ENCODE measurements at regions not wholly inside any gene's neighbourhood (a gene's known extent, or its start where the extent isn't known, plus 50 kb on each side); places are given as distances from the start of the nearest gene placed in this dataset.

DNA sequence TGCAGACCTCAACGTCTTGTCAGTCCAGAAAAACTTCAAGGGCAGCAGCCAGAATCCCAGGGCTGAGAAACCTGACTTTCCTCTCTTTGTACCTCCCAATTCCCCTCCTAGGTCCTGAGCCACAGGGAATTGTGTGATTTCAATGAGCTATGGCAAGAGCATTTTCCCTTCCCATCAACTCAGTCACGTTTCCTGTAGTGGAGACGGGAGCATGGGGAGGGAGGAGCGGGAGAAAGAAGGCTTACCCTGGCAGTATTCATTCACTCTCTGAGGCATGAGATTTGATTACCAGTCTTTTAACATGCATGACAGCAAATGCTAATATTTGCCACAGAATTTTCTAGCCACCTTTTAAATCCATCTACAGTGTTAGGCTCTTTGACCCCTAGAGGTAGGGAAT is 109.4 kb upstream of the TBCA start:
- ChIA-PET CTCF (no interaction called here), POLR2A (no interaction called here)
- H3K4me3 ChIP-seq (ENCODE audit: low read length) = no peak overlapping the region
- H3K9me3 Mint-ChIP-seq = peaks cover 0 to 2% (median 0%) of the 10 kb centered on the region in 5 donors
- H3K9me3 ChIP-seq (ENCODE audit: low read length) = no peaks in the 10 kb centered on the region
- H3K36me3 ChIP-seq (ENCODE audit: insufficient read depth, low read length) = no peaks in the 10 kb centered on the region
- H3K36me3 Mint-ChIP-seq = no peaks in the 10 kb centered on the region
- no peak overlapping the region for H3K4me3 Mint-ChIP-seq
- H3K27me3 Mint-ChIP-seq = peaks cover 9 to 27% of the 10 kb centered on the region in 2 donors
- H3K4me1 ChIP-seq (ENCODE audit: insufficient read depth, low read length) = no peaks in the 10 kb centered on the region
- DNase-seq = no peak
- H3K4me1 Mint-ChIP-seq = no peaks in the 10 kb centered on the region
- H3K27me3 ChIP-seq (ENCODE audit: insufficient read depth, low read length, poor library complexity, severe bottlenecking) = no peaks in the 10 kb centered on the region
- no peak overlapping the region for H3K27ac ChIP-seq (ENCODE audit: low read depth, low read length)
- peak overlapping the region in 1 of 8 donors; percentile 5 for H3K27ac Mint-ChIP-seq

- H3K27ac ChIP-seq (ENCODE audit: low read depth, low read length) = no peak overlapping the region
- peaks cover 0 to 2% (median 0%) of the 10 kb centered on the region in 5 donors for H3K9me3 Mint-ChIP-seq
- ChIA-PET POLR2A (no interaction called here), CTCF (no interaction called here)
- H3K36me3 ChIP-seq (ENCODE audit: insufficient read depth, low read length) = no peaks in the 10 kb centered on the region
- H3K4me1 ChIP-seq (ENCODE audit: insufficient read depth, low read length) = no peaks in the 10 kb centered on the region
- H3K4me3 ChIP-seq (ENCODE audit: low read length) = no peak overlapping the region
- H3K4me1 Mint-ChIP-seq = no peaks in the 10 kb centered on the region
- no peak overlapping the region for H3K27ac Mint-ChIP-seq
- H3K4me3 Mint-ChIP-seq = no peak overlapping the region
- DNase-seq = no peak
- peaks cover 9 to 28% of the 10 kb centered on the region in 2 donors for H3K27me3 Mint-ChIP-seq
- no peaks in the 10 kb centered on the region for H3K36me3 Mint-ChIP-seq
- H3K9me3 ChIP-seq (ENCODE audit: low read length) = no peaks in the 10 kb centered on the region
- H3K27me3 ChIP-seq (ENCODE audit: insufficient read depth, low read length, poor library complexity, severe bottlenecking) = no peaks in the 10 kb centered on the region
Observed at GRCh38 chr5:77882670-77883257, 106.6 kb upstream of the TBCA start.

GRCh38 chr5:77881528-77881927 is 105.4 kb upstream of the TBCA start:
- Mint-ChIP-seq H3K36me3 (no peaks in the 10 kb centered on the region), H3K9me3 (peaks cover 0 to 2% (median 0%) of the 10 kb centered on the region in 5 donors), H3K4me3 (no peak overlapping the region), H3K27me3 (peaks cover 9 to 25% of the 10 kb centered on the region in 2 donors), H3K4me1 (peaks cover 0 to 3% (median 0%) of the 10 kb centered on the region in 3 donors), H3K27ac (no peak overlapping the region)
- H3K27ac ChIP-seq (ENCODE audit: low read depth, low read length) = no peak overlapping the region
- no peaks in the 10 kb centered on the region for H3K36me3 ChIP-seq (ENCODE audit: insufficient read depth, low read length)
- H3K9me3 ChIP-seq (ENCODE audit: low read length) = no peaks in the 10 kb centered on the region
- CTCF ChIA-PET = no interaction called here
- no peak for DNase-seq
- no peak overlapping the region for H3K4me3 ChIP-seq (ENCODE audit: low read length)
- H3K4me1 ChIP-seq (ENCODE audit: insufficient read depth, low read length) = no peaks in the 10 kb centered on the region
- POLR2A ChIA-PET = no interaction called here
- no peaks in the 10 kb centered on the region for H3K27me3 ChIP-seq (ENCODE audit: insufficient read depth, low read length, poor library complexity, severe bottlenecking)

- H3K9me3 Mint-ChIP-seq = no peaks in the 10 kb centered on the region
- no peaks in the 10 kb centered on the region for H3K36me3 Mint-ChIP-seq
- DNase-seq = no peak
- Histone ChIP-seq H3K27me3 (ENCODE audit: insufficient read depth, low read length, poor library complexity, severe bottlenecking) (no peaks in the 10 kb centered on the region), H3K27ac (ENCODE audit: low read depth, low read length) (no peak overlapping the region), H3K36me3 (ENCODE audit: insufficient read depth, low read length) (no peaks in the 10 kb centered on the region), H3K4me3 (ENCODE audit: low read length) (no peak overlapping the region), H3K9me3 (ENCODE audit: low read length) (no peaks in the 10 kb centered on the region), H3K4me1 (ENCODE audit: insufficient read depth, low read length) (no peaks in the 10 kb centered on the region)
- H3K27me3 Mint-ChIP-seq = peaks cover 8 to 12% of the 10 kb centered on the region in 2 donors
- no peak overlapping the region for H3K4me3 Mint-ChIP-seq
- H3K4me1 Mint-ChIP-seq = peaks cover 0 to 3% (median 0%) of the 10 kb centered on the region in 3 donors
- POLR2A ChIA-PET = no interaction called here
- CTCF ChIA-PET = no interaction called here
- H3K27ac Mint-ChIP-seq = no peak overlapping the region
Observed at GRCh38 chr5:77877516-77878355, 101.6 kb upstream of the TBCA start.

- Histone ChIP-seq H3K27ac (ENCODE audit: low read depth, low read length) (no peak overlapping the region), H3K4me3 (ENCODE audit: low read length) (no peak overlapping the region), H3K27me3 (ENCODE audit: insufficient read depth, low read length, poor library complexity, severe bottlenecking) (no peaks in the 10 kb centered on the region), H3K36me3 (ENCODE audit: insufficient read depth, low read length) (no peaks in the 10 kb centered on the region), H3K9me3 (ENCODE audit: low read length) (no peaks in the 10 kb centered on the region), H3K4me1 (ENCODE audit: insufficient read depth, low read length) (no peaks in the 10 kb centered on the region)
- no peaks in the 10 kb centered on the region for H3K36me3 Mint-ChIP-seq
- CTCF ChIA-PET = no interaction called here
- H3K27ac Mint-ChIP-seq = no peak overlapping the region
- H3K4me3 Mint-ChIP-seq = no peak overlapping the region
- peaks cover 0 to 3% (median 0%) of the 10 kb centered on the region in 3 donors for H3K4me1 Mint-ChIP-seq
- no peak for DNase-seq
- no peaks in the 10 kb centered on the region for H3K9me3 Mint-ChIP-seq
- POLR2A ChIA-PET = no interaction called here
- H3K27me3 Mint-ChIP-seq = peaks cover 6 to 12% of the 10 kb centered on the region in 2 donors
Observed at GRCh38 chr5:77876862-77877502, 100.8 kb upstream of the TBCA start.

DNA sequence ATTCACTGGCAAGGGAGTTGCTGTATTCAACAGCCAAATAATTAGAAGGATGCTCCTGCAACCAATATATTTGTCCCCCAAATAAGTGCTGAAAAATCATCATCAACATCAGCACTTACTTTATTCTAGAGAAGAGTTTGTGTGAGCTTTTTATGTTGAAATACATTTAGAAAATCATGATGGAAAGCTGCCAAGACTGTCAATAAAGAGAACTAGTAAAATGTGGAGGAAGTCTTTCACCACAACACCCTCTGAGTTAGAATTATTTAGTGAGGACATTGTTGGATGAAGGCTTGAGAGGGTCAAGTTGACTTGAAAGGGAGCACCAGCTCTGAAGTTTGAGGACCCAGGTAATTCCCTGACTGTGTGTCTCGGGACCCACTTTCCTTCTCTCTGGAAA is 100.2 kb upstream of the TBCA start:
- Histone ChIP-seq H3K9me3 (ENCODE audit: low read length) (no peaks in the 10 kb centered on the region), H3K27me3 (ENCODE audit: insufficient read depth, low read length, poor library complexity, severe bottlenecking) (no peaks in the 10 kb centered on the region), H3K4me3 (ENCODE audit: low read length) (no peak overlapping the region), H3K4me1 (ENCODE audit: insufficient read depth, low read length) (no peaks in the 10 kb centered on the region), H3K27ac (ENCODE audit: low read depth, low read length) (no peak overlapping the region), H3K36me3 (ENCODE audit: insufficient read depth, low read length) (no peaks in the 10 kb centered on the region)
- H3K4me3 Mint-ChIP-seq = no peak overlapping the region
- POLR2A ChIA-PET = no interaction called here
- no peak overlapping the region for H3K27ac Mint-ChIP-seq
- H3K9me3 Mint-ChIP-seq = no peaks in the 10 kb centered on the region
- CTCF ChIA-PET = no interaction called here
- no peak for DNase-seq
- H3K36me3 Mint-ChIP-seq = no peaks in the 10 kb centered on the region
- H3K4me1 Mint-ChIP-seq = peaks cover 0 to 3% (median 0%) of the 10 kb centered on the region in 3 donors
- peaks cover 6 to 9% of the 10 kb centered on the region in 2 donors for H3K27me3 Mint-ChIP-seq

GRCh38 chr5:77874691-77875090 is 98.6 kb upstream of the TBCA start:
- H3K4me1 Mint-ChIP-seq = peaks cover 0 to 3% (median 0%) of the 10 kb centered on the region in 3 donors
- Histone ChIP-seq H3K27ac (ENCODE audit: low read depth, low read length) (no peak overlapping the region), H3K27me3 (ENCODE audit: insufficient read depth, low read length, poor library complexity, severe bottlenecking) (no peaks in the 10 kb centered on the region), H3K4me3 (ENCODE audit: low read length) (no peak overlapping the region), H3K36me3 (ENCODE audit: insufficient read depth, low read length) (no peaks in the 10 kb centered on the region), H3K9me3 (ENCODE audit: low read length) (no peaks in the 10 kb centered on the region), H3K4me1 (ENCODE audit: insufficient read depth, low read length) (no peaks in the 10 kb centered on the region)
- H3K36me3 Mint-ChIP-seq = no peaks in the 10 kb centered on the region
- ChIA-PET POLR2A (no interaction called here), CTCF (no interaction called here)
- H3K27me3 Mint-ChIP-seq = peaks cover 5 to 6% of the 10 kb centered on the region in 2 donors
- no peaks in the 10 kb centered on the region for H3K9me3 Mint-ChIP-seq
- H3K27ac Mint-ChIP-seq = no peak overlapping the region
- no peak for DNase-seq
- no peak overlapping the region for H3K4me3 Mint-ChIP-seq

- H3K4me1 Mint-ChIP-seq = peaks cover 0 to 3% (median 0%) of the 10 kb centered on the region in 3 donors
- H3K27ac Mint-ChIP-seq = no peak overlapping the region
- Histone ChIP-seq H3K27ac (ENCODE audit: low read depth, low read length) (no peak overlapping the region), H3K4me3 (ENCODE audit: low read length) (no peak overlapping the region), H3K27me3 (ENCODE audit: insufficient read depth, low read length, poor library complexity, severe bottlenecking) (no peaks in the 10 kb centered on the region), H3K4me1 (ENCODE audit: insufficient read depth, low read length) (no peaks in the 10 kb centered on the region), H3K36me3 (ENCODE audit: insufficient read depth, low read length) (no peaks in the 10 kb centered on the region), H3K9me3 (ENCODE audit: low read length) (no peaks in the 10 kb centered on the region)
- ChIA-PET POLR2A (no interaction called here), CTCF (no interaction called here)
- no peaks in the 10 kb centered on the region for H3K9me3 Mint-ChIP-seq
- no peak for DNase-seq
- no peak overlapping the region for H3K4me3 Mint-ChIP-seq
- peaks cover 5 to 6% of the 10 kb centered on the region in 2 donors for H3K27me3 Mint-ChIP-seq
- no peaks in the 10 kb centered on the region for H3K36me3 Mint-ChIP-seq
Observed at GRCh38 chr5:77873239-77873638, 97.1 kb upstream of the TBCA start.
